ENCODE measurements at regions not wholly inside any gene's neighbourhood (a gene's known extent, or its start where the extent isn't known, plus 50 kb on each side); places are given as distances from the start of the nearest gene placed in this dataset.

- TF ChIP-seq EP300 (IDR thresholded peaks at IDR 0.05; ENCODE audit: low read depth) (no peak), POLR2A (IDR thresholded peaks at IDR 0.05) (no peak), POLR2AphosphoS5 (IDR thresholded peaks at IDR 0.05) (no peak), CTCF (IDR thresholded peaks at IDR 0.05) (no peak)
- intact Hi-C loops (cut with DNase I; ENCODE audit: low total_unique reads) (no loop called here), in situ Hi-C loops (cut with MboI; ENCODE audit: low pct_ligation_motif_present in 1 of 4, low pct_unique_long_range_greater_than_20kb in 1 of 4, low sequenced_read_pairs in 3 of 4) (no loop called here)
- peaks cover 0 to 3% of the 10 kb centered on the region in 2 donors for H3K9me3 ChIP-seq
- DNase-seq = no peak
- WGBS, 2 donors (ENCODE audit: low coverage in 1 of 2) = 48 to 82% methylated on average over 10 to 21 of the region's 21 CpGs
- H3K4me1 ChIP-seq = no peaks in the 10 kb centered on the region
- H3K4me3 ChIP-seq = no peak overlapping the region
- no peaks in the 10 kb centered on the region for H3K27me3 ChIP-seq
- no peaks in the 10 kb centered on the region for H3K36me3 ChIP-seq
- no peak overlapping the region for H3K27ac ChIP-seq
These were observed 746.0 kb upstream of the ADGRB3 start for GRCh38 chr6:67888886-67889681.

GRCh38 chr6:67888546-67888885 lies 746.6 kb upstream of the ADGRB3 start:
- WGBS, 2 donors (ENCODE audit: low coverage in 1 of 2) = 87 to 92% methylated on average over 2 to 9 of the region's 9 CpGs
- in situ Hi-C loops (cut with MboI; ENCODE audit: low pct_ligation_motif_present in 1 of 4, low pct_unique_long_range_greater_than_20kb in 1 of 4, low sequenced_read_pairs in 3 of 4) = no loop called here
- TF ChIP-seq POLR2AphosphoS5 (IDR thresholded peaks at IDR 0.05) (no peak), CTCF (IDR thresholded peaks at IDR 0.05) (no peak), POLR2A (IDR thresholded peaks at IDR 0.05) (no peak), EP300 (IDR thresholded peaks at IDR 0.05; ENCODE audit: low read depth) (no peak)

GRCh38 chr6:67887747-67888545 lies 747.1 kb upstream of the ADGRB3 start:
- intact Hi-C loops (cut with DNase I; ENCODE audit: low total_unique reads) (no loop called here), in situ Hi-C loops (cut with MboI; ENCODE audit: low pct_ligation_motif_present in 1 of 4, low pct_unique_long_range_greater_than_20kb in 1 of 4, low sequenced_read_pairs in 3 of 4) (no loop called here)
- DNase-seq = no peak
- no peaks in the 10 kb centered on the region for H3K36me3 ChIP-seq
- TF ChIP-seq CTCF (IDR thresholded peaks at IDR 0.05) (no peak), EP300 (IDR thresholded peaks at IDR 0.05; ENCODE audit: low read depth) (no peak), POLR2AphosphoS5 (IDR thresholded peaks at IDR 0.05) (no peak), POLR2A (IDR thresholded peaks at IDR 0.05) (no peak)
- 84 to 86% methylated on average over 12 to 17 of the region's 17 CpGs for WGBS, 2 donors (ENCODE audit: low coverage in 1 of 2)
- H3K9me3 ChIP-seq = peaks cover 0 to 3% of the 10 kb centered on the region in 2 donors
- no peak overlapping the region for H3K27ac ChIP-seq
- no peaks in the 10 kb centered on the region for H3K27me3 ChIP-seq
- H3K4me1 ChIP-seq = no peaks in the 10 kb centered on the region
- H3K4me3 ChIP-seq = no peak overlapping the region

More at GRCh38 chr6:67888546-67888885, 746.6 kb upstream of the ADGRB3 start:
- intact Hi-C loops (cut with DNase I; ENCODE audit: low total_unique reads) = no loop called here
- H3K4me1 ChIP-seq = no peaks in the 10 kb centered on the region
- H3K9me3 ChIP-seq = peaks cover 0 to 3% of the 10 kb centered on the region in 2 donors
- DNase-seq = no peak
- H3K27me3 ChIP-seq = no peaks in the 10 kb centered on the region
- H3K4me3 ChIP-seq = no peak overlapping the region
- H3K27ac ChIP-seq = no peak overlapping the region
- H3K36me3 ChIP-seq = no peaks in the 10 kb centered on the region

- TF ChIP-seq POLR2A (IDR thresholded peaks at IDR 0.05) (no peak), EP300 (IDR thresholded peaks at IDR 0.05; ENCODE audit: low read depth) (no peak), POLR2AphosphoS5 (IDR thresholded peaks at IDR 0.05) (no peak), CTCF (IDR thresholded peaks at IDR 0.05) (no peak)
- no peaks in the 10 kb centered on the region for H3K27me3 ChIP-seq
- H3K9me3 ChIP-seq = peaks cover 0 to 3% of the 10 kb centered on the region in 2 donors
- no peak overlapping the region for H3K27ac ChIP-seq
- no peaks in the 10 kb centered on the region for H3K36me3 ChIP-seq
- H3K4me3 ChIP-seq = no peak overlapping the region
- H3K4me1 ChIP-seq = no peaks in the 10 kb centered on the region
- intact Hi-C loops (cut with DNase I; ENCODE audit: low total_unique reads) = no loop called here
- in situ Hi-C loops (cut with MboI; ENCODE audit: low pct_ligation_motif_present in 1 of 4, low pct_unique_long_range_greater_than_20kb in 1 of 4, low sequenced_read_pairs in 3 of 4) = no loop called here
- 96 to 100% methylated on average over 4 of the region's 4 CpGs for WGBS, 2 donors (ENCODE audit: low coverage in 1 of 2)
- DNase-seq = no peak
These were observed 747.7 kb upstream of the ADGRB3 start for GRCh38 chr6:67887419-67887746.
